ENCODE measurements at regions not wholly inside any gene's neighbourhood (a gene's known extent, or its start where the extent isn't known, plus 50 kb on each side); places are given as distances from the start of the nearest gene placed in this dataset.

GRCh38 chr14:58865514-58866281 lies 227.9 kb downstream of the DACT1 start:
- H3K27ac ChIP-seq, result no peak overlapping the region
- no peak for TF ChIP-seq CTCF (conservative IDR thresholded peaks at IDR 0.05)

GRCh38 chr14:58866391-58866790 lies 228.6 kb downstream of the DACT1 start:
- no peak overlapping the region for H3K27ac ChIP-seq
- no peak for TF ChIP-seq CTCF (conservative IDR thresholded peaks at IDR 0.05)

GRCh38 chr14:58870961-58871360 lies 233.2 kb downstream of the DACT1 start:
- no peak overlapping the region for H3K27ac ChIP-seq

GRCh38 chr14:58871573-58871972 lies 233.8 kb downstream of the DACT1 start:
- H3K27ac ChIP-seq, result no peak overlapping the region
- no peak for TF ChIP-seq CTCF (conservative IDR thresholded peaks at IDR 0.05)

More at GRCh38 chr14:58870961-58871360, 233.2 kb downstream of the DACT1 start:
- no peak for TF ChIP-seq CTCF (conservative IDR thresholded peaks at IDR 0.05)

- no peak overlapping the region for H3K27ac ChIP-seq
- TF ChIP-seq CTCF (conservative IDR thresholded peaks at IDR 0.05), result no peak
These were observed 234.3 kb downstream of the DACT1 start for GRCh38 chr14:58872061-58872460.

GRCh38 chr14:58873228-58873953 lies 235.6 kb downstream of the DACT1 start:
- no peak overlapping the region for H3K27ac ChIP-seq
- no peak for TF ChIP-seq CTCF (conservative IDR thresholded peaks at IDR 0.05)

- no peak for TF ChIP-seq CTCF (conservative IDR thresholded peaks at IDR 0.05)
- no peak overlapping the region for H3K27ac ChIP-seq
These were observed 237.9 kb downstream of the DACT1 start for GRCh38 chr14:58875613-58876012.

Data from VCaP (cell line).